ENCODE measurements at regions not wholly inside any gene's neighbourhood (a gene's known extent, or its start where the extent isn't known, plus 50 kb on each side); places are given as distances from the start of the nearest gene placed in this dataset.
"Not testable (repeated sequence)": the region's sequence is repeated elsewhere in the genome, so short reads cannot be mapped to it uniquely, and the experiment has no call there.

DNA sequence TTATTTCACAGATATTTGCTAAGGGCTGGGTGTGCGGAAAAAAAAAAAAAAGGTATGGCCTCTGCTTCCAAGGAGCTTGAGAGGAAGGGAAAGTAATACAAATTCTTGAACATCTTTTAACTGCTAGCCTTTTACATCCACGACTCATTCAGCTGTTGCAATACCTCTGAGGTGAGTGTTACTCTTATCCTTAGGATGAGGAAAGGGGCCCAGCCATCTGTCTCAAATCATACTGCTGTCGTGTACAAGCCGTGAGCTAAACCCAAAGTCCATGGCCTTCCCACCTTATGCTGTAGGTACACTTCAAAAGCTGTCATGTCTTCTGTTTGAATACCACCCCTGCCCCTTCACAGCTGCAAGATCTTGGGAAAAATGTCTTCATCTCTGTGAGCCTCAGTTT, 146.8 kb downstream of the KCNRG start:
- Mint-ChIP-seq H3K27me3 (ENCODE audit: low read depth) (peaks cover 47% of the 10 kb centered on the region), H3K4me3 (no peak overlapping the region), H3K4me1 (ENCODE audit: low read depth) (no peaks in the 10 kb centered on the region), H3K36me3 (ENCODE audit: low read depth) (no peaks in the 10 kb centered on the region), H3K27ac (no peak overlapping the region), H3K9me3 (peaks cover 4% of the 10 kb centered on the region)
- DNase-seq (ENCODE audit: low spot score) = no peak

DNA sequence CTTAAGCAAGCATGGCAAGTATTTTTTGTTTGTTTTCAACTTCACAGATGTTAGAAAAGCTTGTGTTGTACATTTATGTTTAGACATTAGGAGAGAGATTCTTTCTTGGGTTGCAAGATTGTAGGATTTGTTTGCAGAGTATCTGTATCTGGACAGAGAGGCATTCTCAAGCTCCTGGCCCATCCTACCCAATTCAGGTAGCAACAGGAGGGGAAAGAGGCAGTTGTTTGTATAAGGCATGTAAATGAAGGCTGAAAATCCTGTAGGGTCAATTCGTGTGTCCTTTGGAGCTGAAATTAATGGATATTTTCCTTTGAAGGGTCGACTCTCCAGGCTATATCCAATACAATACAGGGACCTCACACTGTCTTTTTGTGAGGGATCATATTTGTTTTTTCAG, 147.3 kb downstream of the KCNRG start:
- Mint-ChIP-seq H3K36me3 (ENCODE audit: low read depth) (no peaks in the 10 kb centered on the region), H3K27me3 (ENCODE audit: low read depth) (peaks cover 49% of the 10 kb centered on the region), H3K27ac (no peak overlapping the region), H3K9me3 (peaks cover 4% of the 10 kb centered on the region), H3K4me3 (no peak overlapping the region), H3K4me1 (ENCODE audit: low read depth) (no peaks in the 10 kb centered on the region)
- no peak for DNase-seq (ENCODE audit: low spot score)

DNA sequence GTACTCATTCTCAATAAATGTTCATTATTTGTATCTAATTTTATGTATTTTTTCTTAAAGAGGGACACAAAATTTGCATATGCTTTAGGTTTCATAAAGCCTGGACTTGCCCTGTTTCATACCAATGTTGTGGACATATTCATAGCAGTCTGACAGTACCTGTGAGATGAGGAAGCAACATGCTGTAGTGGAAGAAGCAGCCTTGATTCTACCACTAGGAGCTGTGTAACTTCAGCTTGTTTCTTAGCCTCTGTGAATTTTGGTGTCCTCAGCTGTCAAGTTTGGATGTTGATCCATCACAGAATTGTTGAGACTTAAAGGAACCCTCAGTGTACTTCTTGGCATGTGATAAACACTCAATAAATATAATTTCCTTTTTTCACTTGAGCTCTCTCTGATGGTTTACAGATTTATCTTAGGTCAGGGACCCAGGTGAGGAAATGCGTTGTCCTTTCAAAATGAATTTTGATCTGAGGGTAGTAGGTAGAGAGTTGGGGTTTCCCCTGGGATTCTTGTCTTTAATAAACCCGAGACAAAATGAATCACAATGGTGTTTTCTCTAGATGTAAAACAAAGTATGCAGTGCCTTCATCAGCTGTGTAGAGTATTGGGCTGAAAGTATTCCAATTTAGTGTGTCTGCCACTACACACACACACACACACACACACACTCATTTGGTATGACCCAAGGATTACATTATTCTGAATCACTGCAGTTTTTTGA, 152.1 kb downstream of the KCNRG start:
- H3K9me3 Mint-ChIP-seq = peaks cover 4% of the 10 kb centered on the region
- peaks cover 34% of the 10 kb centered on the region for H3K27me3 Mint-ChIP-seq (ENCODE audit: low read depth)
- H3K27ac Mint-ChIP-seq = no peak overlapping the region
- H3K36me3 Mint-ChIP-seq (ENCODE audit: low read depth) = no peaks in the 10 kb centered on the region
- H3K4me3 Mint-ChIP-seq = no peak overlapping the region
- no peaks in the 10 kb centered on the region for H3K4me1 Mint-ChIP-seq (ENCODE audit: low read depth)
- peak; percentile 5 for DNase-seq (ENCODE audit: low spot score)

DNA sequence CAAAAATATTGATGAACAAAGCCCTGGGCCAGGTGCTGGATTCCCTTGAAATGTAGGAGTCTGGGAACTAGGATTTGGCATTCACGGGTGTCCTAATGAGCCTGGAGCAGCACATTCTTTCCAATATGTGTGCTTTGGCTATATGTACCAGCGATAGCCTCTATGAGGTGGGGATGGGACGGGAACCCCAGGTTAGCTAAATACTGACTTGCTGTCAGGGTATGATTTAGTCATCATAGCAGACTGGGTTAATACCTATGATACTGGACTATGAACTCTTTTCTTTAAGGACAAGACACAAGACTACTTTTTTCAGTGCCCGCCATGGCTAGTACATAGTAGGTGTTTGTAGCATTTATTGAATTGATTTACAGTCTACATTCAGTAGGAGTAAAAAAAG, 152.7 kb downstream of the KCNRG start:
- no peaks in the 10 kb centered on the region for H3K4me1 Mint-ChIP-seq (ENCODE audit: low read depth)
- peaks cover 36% of the 10 kb centered on the region for H3K27me3 Mint-ChIP-seq (ENCODE audit: low read depth)
- peaks cover 4% of the 10 kb centered on the region for H3K9me3 Mint-ChIP-seq
- no peak for DNase-seq (ENCODE audit: low spot score)
- no peaks in the 10 kb centered on the region for H3K36me3 Mint-ChIP-seq (ENCODE audit: low read depth)
- no peak overlapping the region for H3K4me3 Mint-ChIP-seq
- no peak overlapping the region for H3K27ac Mint-ChIP-seq

DNA sequence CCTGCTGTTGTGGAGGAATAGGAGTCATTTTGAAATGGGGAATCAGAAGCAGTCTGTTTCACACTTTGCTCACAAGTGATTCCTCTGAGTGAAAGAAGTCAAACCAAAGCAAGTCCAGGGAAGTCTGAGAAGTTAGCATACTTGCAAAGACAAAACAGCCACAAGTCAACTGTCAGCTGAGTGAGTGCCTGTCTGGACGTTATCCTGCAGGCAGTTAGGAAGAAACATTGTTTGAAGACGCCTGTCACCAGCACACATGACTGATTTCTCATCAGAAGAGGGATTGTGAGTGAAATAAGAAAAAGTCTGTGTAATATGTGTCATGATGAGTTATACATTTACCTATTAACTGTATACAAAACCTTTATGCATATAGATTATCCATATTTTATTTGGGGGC, 153.5 kb downstream of the KCNRG start:
- H3K27me3 Mint-ChIP-seq (ENCODE audit: low read depth) = peaks cover 37% of the 10 kb centered on the region
- no peak overlapping the region for H3K4me3 Mint-ChIP-seq
- no peaks in the 10 kb centered on the region for H3K4me1 Mint-ChIP-seq (ENCODE audit: low read depth)
- no peak for DNase-seq (ENCODE audit: low spot score)
- H3K27ac Mint-ChIP-seq = no peak overlapping the region
- H3K36me3 Mint-ChIP-seq (ENCODE audit: low read depth) = no peaks in the 10 kb centered on the region
- peaks cover 1% of the 10 kb centered on the region for H3K9me3 Mint-ChIP-seq

DNA sequence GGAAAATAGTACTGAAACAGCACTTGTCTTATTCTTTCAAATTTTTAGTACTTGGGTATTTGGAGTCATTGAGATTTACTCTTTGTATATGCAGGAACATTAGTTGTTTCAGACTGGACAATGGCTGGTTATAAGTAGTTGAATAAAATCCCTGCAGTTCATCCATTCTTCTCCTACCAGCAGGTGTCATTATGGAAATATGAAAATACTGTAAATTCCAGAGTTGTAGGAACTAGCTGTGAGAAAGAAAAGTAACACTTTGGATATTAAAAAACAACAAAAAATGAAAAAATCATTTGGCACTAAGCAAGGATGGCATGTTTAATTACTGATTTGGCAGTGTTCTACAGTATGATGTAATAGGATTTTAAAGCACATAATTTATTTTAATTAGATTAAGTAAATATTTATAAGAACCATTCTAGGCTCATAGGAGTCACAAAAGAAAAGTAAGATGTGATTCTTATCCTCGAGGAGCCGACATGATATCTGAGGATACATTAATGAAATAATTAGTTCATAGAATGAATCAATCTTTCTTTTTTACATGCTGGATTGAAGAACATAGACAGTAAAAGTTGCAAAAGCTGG, 155.3 kb downstream of the KCNRG start:
- H3K4me3 Mint-ChIP-seq = no peak overlapping the region
- H3K4me1 Mint-ChIP-seq (ENCODE audit: low read depth) = no peaks in the 10 kb centered on the region
- no peaks in the 10 kb centered on the region for H3K36me3 Mint-ChIP-seq (ENCODE audit: low read depth)
- no peaks in the 10 kb centered on the region for H3K9me3 Mint-ChIP-seq
- no peak overlapping the region for H3K27ac Mint-ChIP-seq
- peaks cover 48% of the 10 kb centered on the region for H3K27me3 Mint-ChIP-seq (ENCODE audit: low read depth)
- no peak for DNase-seq (ENCODE audit: low spot score)

DNA sequence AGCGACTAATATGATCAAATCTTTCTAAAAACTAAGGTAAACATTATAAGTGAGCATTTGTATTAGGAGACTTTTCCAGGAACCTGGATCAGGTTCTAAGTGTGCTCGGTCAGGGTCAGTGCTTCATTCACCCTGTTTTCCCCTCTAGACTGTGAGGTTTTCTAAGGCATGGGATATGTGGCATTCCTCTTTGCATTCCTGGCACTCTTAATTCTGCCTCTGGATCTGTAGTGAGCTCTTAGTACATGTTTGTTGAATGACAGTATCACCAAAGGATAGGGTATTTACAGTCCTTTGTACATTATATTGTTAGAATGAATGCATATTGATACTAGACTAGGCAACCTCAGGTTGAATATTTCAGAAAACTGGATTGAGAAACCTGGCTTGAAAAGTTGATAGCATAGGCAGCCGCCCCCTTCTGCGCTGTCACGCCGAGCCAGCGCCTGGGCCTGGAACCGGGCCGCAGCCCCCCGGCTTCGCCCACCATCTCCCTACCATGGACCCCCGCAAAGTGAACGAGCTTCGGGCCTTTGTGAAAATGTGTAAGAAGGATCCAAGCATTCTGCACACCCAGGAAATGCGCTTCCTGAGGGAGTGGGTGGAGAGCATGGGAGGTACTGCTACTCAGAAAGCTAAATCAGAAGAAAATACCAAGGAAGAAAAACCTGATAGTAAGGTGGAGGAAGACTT, 156.5 kb downstream of the KCNRG start:
- H3K27me3 Mint-ChIP-seq (ENCODE audit: low read depth) = peaks cover 50% of the 10 kb centered on the region
- H3K27ac Mint-ChIP-seq = no peak overlapping the region
- H3K4me1 Mint-ChIP-seq (ENCODE audit: low read depth) = no peaks in the 10 kb centered on the region
- no peaks in the 10 kb centered on the region for H3K9me3 Mint-ChIP-seq
- no peaks in the 10 kb centered on the region for H3K36me3 Mint-ChIP-seq (ENCODE audit: low read depth)
- no peak for DNase-seq (ENCODE audit: low spot score)
- H3K4me3 Mint-ChIP-seq = no peak overlapping the region

DNA sequence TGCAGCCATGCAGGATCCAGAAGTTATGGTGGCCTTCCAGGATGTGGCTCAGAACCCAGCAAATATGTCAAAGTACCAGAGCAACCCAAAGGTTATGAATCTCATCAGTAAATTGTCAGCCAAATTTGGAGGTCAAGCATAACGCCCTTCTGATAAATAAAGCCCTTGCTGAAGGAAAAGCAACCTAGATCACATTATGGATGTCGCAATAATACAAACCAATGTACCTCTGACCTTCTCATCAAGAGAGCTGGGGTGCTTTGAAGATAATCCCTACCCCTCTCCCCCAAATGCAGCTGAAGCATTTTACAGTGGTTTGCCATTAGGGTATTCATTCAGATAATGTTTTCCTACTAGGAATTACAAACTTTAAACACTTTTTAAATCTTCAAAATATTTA, 157.8 kb downstream of the KCNRG start:
- H3K27ac Mint-ChIP-seq; H3K9me3 Mint-ChIP-seq; H3K4me1 Mint-ChIP-seq (ENCODE audit: low read depth); H3K4me3 Mint-ChIP-seq; H3K36me3 Mint-ChIP-seq (ENCODE audit: low read depth); DNase-seq (ENCODE audit: low spot score): not testable (repeated sequence)
- H3K27me3 Mint-ChIP-seq (ENCODE audit: low read depth) = peaks cover 53% of the 10 kb centered on the region

DNA sequence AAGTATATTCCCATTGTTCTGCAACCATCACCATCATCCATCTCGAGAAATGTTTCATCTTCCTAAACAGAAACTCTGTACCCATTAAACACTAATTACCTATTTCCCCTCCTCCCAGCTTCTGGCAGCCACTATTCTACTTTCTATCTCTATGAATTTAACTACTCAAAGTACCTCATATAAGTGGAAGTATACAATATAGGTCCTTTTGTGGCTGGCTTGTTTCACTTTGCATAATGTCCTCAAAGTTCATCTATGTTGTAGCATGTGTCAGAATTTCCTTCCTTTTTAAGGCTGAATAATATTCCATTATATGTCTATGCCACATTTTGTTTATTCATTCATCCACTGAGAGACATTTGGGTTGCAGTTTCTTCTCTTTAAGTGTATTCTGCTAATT, 159.4 kb downstream of the KCNRG start:
- Mint-ChIP-seq H3K4me3 (no peak overlapping the region), H3K27ac (no peak overlapping the region), H3K36me3 (ENCODE audit: low read depth) (no peaks in the 10 kb centered on the region), H3K9me3 (no peaks in the 10 kb centered on the region), H3K27me3 (ENCODE audit: low read depth) (peaks cover 56% of the 10 kb centered on the region), H3K4me1 (ENCODE audit: low read depth) (no peaks in the 10 kb centered on the region)
- no peak for DNase-seq (ENCODE audit: low spot score)

DNA sequence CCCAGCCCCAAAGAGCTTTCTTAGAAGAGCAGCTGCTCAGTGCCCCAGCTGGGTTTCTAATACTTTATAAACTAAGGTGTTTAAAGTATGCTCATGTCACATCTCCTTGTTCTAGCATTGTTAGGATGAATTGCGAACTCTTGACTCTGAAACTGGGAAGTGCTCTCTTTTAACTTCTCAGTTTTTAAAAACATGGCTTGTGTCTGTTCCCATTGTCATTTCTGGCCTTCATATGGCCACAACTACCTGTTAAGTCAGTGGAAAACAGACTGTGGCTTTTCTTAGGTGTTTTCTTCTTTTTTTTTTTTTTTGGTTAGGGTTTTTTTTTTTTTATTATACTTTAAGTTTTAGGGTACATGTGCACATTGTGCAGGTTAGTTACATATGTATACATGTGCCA, 164.7 kb downstream of the KCNRG start:
- Mint-ChIP-seq H3K27me3 (ENCODE audit: low read depth) (peaks cover 31% of the 10 kb centered on the region), H3K4me1 (ENCODE audit: low read depth) (no peaks in the 10 kb centered on the region), H3K27ac (no peak overlapping the region), H3K36me3 (ENCODE audit: low read depth) (no peaks in the 10 kb centered on the region), H3K9me3 (no peaks in the 10 kb centered on the region), H3K4me3 (no peak overlapping the region)
- DNase-seq (ENCODE audit: low spot score) = no peak

DNA sequence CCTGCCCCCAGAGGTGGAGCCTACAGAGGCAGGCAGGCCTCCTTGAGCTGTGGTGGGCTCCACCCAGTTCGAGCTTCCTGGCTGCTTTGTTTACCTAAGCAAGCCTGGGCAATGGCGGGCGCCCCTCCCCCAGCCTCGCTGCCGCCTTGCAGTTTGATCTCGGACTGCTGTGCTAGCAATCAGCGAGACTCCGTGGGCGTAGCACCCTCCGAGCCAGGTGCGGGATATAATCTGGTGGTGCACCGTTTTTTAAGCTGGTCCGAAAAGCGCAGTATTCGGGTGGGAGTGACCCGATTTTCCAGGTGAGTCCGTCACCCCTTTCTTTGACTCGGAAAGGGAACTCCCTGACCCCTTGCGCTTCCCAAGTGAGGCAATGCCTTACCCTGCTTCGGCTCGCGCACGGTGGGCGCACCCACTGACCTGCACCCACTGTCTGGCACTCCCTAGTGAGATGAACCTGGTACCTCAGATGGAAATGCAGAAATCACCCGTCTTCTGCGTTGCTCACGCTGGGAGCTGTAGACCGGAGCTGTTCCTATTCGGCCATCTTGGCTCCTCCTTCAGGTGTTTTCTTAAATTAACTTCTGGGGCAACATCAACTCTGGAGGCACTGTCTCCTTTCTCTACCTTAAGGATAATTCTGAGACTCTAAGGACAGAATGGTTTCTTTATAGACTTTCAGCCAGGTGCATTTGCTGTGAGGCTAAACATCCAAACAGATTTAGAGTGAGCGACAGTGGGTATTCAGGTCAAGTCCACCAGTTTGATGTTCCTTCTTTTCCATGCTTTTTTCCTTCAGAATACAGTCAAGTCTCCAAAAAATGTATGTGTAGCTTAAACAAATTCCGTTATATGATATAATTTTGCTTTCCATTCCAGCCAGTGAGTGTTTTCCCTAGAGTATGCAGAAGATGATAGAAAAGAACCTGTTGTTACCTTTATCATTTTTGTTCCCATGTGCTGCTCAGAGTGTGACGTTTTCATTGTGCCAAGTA, 170.8 kb downstream of the KCNRG start:
- not testable (repeated sequence) for H3K36me3 Mint-ChIP-seq (ENCODE audit: low read depth); H3K4me3 Mint-ChIP-seq; H3K9me3 Mint-ChIP-seq; DNase-seq (ENCODE audit: low spot score); H3K27ac Mint-ChIP-seq; H3K4me1 Mint-ChIP-seq (ENCODE audit: low read depth)
- H3K27me3 Mint-ChIP-seq (ENCODE audit: low read depth) = peaks cover 30% of the 10 kb centered on the region

DNA sequence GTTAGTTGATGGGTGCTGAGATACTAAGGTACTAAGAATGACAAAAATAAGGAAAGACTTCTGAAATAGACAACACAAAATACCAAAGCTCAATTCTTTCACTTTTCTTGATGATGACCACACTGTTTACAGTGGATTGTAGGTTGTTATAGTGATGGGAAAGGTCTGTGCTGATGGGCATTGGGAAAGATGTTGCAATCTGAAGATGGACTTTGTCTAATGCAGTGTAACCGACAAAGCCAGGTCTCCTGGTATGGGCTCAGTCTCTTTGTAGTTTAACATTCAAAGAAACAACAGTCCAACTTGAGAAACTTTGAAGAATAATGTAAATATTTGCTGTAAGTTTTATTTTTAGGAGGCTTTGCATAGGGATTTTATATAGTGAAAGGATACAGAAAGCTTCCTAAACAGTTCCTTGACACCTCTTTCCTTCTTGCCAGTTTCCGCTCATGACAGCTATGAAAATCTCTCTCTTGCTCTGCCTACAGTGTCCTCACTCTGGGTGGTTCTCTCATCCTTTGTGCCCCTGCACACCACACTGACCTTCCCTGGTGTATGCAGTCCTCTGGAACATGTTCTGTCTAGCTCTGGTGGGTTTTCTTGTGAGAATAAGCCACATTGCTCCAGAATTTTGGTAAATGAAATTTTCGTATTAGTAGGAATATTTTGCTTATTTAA, 172.2 kb downstream of the KCNRG start:
- Mint-ChIP-seq H3K4me3 (no peak overlapping the region), H3K9me3 (no peaks in the 10 kb centered on the region), H3K4me1 (ENCODE audit: low read depth) (peaks cover 5% of the 10 kb centered on the region), H3K27ac (no peak overlapping the region), H3K27me3 (ENCODE audit: low read depth) (peaks cover 42% of the 10 kb centered on the region), H3K36me3 (ENCODE audit: low read depth) (no peaks in the 10 kb centered on the region)
- no peak for DNase-seq (ENCODE audit: low spot score)

DNA sequence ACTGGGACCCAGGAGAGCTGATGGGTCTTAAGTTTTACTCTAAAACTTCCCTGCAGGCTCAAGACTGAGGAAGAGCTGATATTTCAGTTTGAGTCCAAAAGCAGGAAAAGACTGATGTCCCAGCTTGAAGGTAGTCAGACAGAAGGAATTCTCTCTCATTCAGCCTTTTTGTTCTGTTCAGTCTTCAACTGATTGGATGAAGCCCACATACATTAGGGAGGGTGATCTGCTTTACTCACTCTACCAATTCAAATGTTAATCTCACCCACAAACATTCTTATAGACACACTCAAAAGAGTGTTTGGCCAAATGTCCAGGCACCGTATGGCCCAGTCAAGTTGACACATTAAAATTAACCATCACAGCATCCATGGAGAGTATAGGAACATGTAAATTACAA, 173.5 kb downstream of the KCNRG start:
- no peaks in the 10 kb centered on the region for H3K9me3 Mint-ChIP-seq
- H3K4me1 Mint-ChIP-seq (ENCODE audit: low read depth) = peaks cover 5% of the 10 kb centered on the region
- DNase-seq (ENCODE audit: low spot score) = no peak
- H3K36me3 Mint-ChIP-seq (ENCODE audit: low read depth) = no peaks in the 10 kb centered on the region
- H3K27ac Mint-ChIP-seq = no peak overlapping the region
- H3K27me3 Mint-ChIP-seq (ENCODE audit: low read depth) = peaks cover 50% of the 10 kb centered on the region
- no peak overlapping the region for H3K4me3 Mint-ChIP-seq

Data from T-helper 2 cell treated with Interferon-gamma antibody and Interleukin-4, amounts not matched to agents 5 μg/mL and 100 μg/mL, for 36 hours (primary cell).